Body of pancreas (tissue), 4 donors: ENCODE measurements at regions not wholly inside any gene's neighbourhood (a gene's known extent, or its start where the extent isn't known, plus 50 kb on each side); places are given as distances from the start of the nearest gene placed in this dataset.

ENCODE experiments used
- ATAC-seq: fragments of 150-250 bp; one replicate; pipeline ENCODE4 v1.9.1; 2016
- DNase-seq, 4 donors: peaks; one replicate each; pipeline ENCODE4 v3.0.0-alpha.2; 2019
- H3K27ac ChIP-seq, 4 donors: fragments of 200-600 bp; sonication (generic); 1 replicate in 3 of 4; 2 replicates in 1 of 4; pipeline versions ENCODE4 v1.5.1 to v1.6.1; 2016 to 2019; ENCODE audit warnings: mild to moderate bottlenecking in 1 of 4, mixed read lengths in 1 of 4, moderate library complexity in 1 of 4
- H3K27me3 ChIP-seq, 2 donors: fragments of 200-600 bp; sonication (generic); one replicate each; pipeline ENCODE4 v1.6.0; 2016; ENCODE audit warnings: mild to moderate bottlenecking in 1 of 2
- H3K36me3 ChIP-seq, 2 donors: fragments of 200-600 bp; sonication (generic); replicated peaks in 1 of 2; 2 replicates each; pipeline ENCODE4 v1.5.1; 2016; ENCODE audit warnings: low read depth in 2 of 2; ENCODE audit not compliant: insufficient read depth in 1 of 2
- H3K4me1 ChIP-seq: fragments of 200-600 bp; sonication (generic); one replicate; pipeline ENCODE4 v1.6.0; 2016
- H3K4me3 ChIP-seq, 2 donors: fragments of 200-600 bp; sonication (generic); 1 replicate in 1 of 2; 2 replicates in 1 of 2; pipeline ENCODE4 v1.5.1; 2016 to 2019
- H3K9me3 ChIP-seq, 3 donors: fragments of 200-600 bp; sonication (generic); 1 replicate in 2 of 3; 2 replicates in 1 of 3; pipeline ENCODE4 v1.5.1; 2016
- POLR2A ChIP-seq, 3 donors: fragments of 450-650 bp; IDR thresholded peaks; one replicate each; pipeline ENCODE4 v1.6.1; 2016; ENCODE audit warnings: antibody characterized with exemption in 3 of 3, mild to moderate bottlenecking in 2 of 3
- WGBS, 2 donors: methylation state at CpG; one replicate each; pipeline ENCODE4 v1.1.5; 2017; 5-methylcytosine and 5-hydroxymethylcytosine counted together
- intact Hi-C: fragments of 100-400 bp; cut with DNase I; formaldehyde crosslinking; loops from one replicate; pipeline ENCODE4 v1.15.1; 2023
- TF ChIP-seq, protein P1 (sequence below), 7 experiments: fragments of 450-650 bp in 4 of 7; fragments of 200-600 bp in 3 of 7; sonication (generic) in 3 of 7; IDR thresholded peaks; one replicate each; pipeline ENCODE4 v1.5.1; 2016 to 2019; ENCODE audit warnings: antibody characterized with exemption in 7 of 7

DNA sequence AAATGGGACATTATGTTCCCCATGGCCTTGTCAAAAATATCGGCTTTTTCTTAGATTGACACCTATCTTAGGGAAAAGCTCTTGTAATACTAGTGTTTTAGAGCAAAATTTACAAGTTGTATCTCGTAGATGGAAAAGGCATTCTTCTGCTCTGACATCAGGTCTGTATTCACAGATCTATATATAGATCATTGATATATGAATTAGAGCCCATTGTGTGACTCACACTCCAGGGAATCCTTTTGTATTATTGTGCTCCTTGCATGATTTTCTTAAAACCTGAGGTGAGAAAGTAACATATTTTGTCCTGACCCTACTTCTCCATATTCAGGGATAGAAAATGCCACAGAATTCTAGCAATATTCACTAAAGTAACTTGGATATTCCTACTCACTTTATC, 1160.8 kb upstream of the B3GALT2 start:
- no peaks in the 10 kb centered on the region for H3K4me1 ChIP-seq
- intact Hi-C loops: no loop called here
- ATAC-seq: no peak
- DNase-seq: no peak
- H3K36me3 ChIP-seq: no peaks in the 10 kb centered on the region
- WGBS, 2 donors: 57 to 63% methylated on average over 2 of the region's 2 CpGs
- no peaks in the 10 kb centered on the region for H3K27me3 ChIP-seq
- TF ChIP-seq, protein P1, sequence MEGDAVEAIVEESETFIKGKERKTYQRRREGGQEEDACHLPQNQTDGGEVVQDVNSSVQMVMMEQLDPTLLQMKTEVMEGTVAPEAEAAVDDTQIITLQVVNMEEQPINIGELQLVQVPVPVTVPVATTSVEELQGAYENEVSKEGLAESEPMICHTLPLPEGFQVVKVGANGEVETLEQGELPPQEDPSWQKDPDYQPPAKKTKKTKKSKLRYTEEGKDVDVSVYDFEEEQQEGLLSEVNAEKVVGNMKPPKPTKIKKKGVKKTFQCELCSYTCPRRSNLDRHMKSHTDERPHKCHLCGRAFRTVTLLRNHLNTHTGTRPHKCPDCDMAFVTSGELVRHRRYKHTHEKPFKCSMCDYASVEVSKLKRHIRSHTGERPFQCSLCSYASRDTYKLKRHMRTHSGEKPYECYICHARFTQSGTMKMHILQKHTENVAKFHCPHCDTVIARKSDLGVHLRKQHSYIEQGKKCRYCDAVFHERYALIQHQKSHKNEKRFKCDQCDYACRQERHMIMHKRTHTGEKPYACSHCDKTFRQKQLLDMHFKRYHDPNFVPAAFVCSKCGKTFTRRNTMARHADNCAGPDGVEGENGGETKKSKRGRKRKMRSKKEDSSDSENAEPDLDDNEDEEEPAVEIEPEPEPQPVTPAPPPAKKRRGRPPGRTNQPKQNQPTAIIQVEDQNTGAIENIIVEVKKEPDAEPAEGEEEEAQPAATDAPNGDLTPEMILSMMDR (IDR thresholded peaks at IDR 0.05): no peak
- no peak for TF ChIP-seq POLR2A (IDR thresholded peaks at IDR 0.05)
- no peak overlapping the region for H3K4me3 ChIP-seq
- no peaks in the 10 kb centered on the region for H3K9me3 ChIP-seq
- H3K27ac ChIP-seq: no peak overlapping the region

DNA sequence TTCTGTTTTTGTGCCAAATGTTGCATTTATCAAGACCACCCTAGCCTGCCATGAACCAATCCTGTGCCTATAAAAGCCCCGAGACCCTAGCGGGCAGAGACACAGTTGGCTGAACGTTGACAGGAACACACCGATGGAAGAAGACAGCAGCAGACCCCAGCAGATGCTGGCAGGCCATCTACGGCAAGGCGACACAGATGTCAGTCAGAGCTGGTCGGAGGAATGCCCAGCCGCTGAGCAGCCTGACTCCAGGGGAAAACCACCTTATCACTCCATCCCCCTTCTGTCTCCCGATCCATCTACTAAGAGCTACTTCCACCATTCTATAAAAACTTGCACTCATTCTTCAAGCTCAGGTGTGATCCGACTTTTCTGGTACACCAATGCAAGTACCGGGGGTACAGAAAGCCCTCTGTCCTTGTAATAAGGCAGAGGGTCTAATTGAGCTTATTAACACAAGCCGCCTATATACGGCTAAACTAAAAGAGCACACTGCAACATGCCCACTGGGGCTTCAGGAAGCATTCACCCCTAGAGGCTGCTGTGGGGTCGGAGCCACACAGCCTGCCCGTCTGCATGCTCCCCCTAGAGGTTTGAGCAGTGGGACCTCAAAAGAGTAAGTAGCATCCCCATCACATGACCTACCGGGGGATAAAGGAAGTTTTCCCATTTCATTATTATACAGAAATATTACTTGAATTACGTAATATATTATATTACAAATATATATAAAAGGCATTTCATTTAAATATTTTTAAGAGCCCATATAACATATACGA, 1156.3 kb upstream of the B3GALT2 start:
- Histone ChIP-seq H3K27ac (no peak overlapping the region), H3K27me3 (no peaks in the 10 kb centered on the region), H3K36me3 (no peaks in the 10 kb centered on the region), H3K4me3 (no peak overlapping the region), H3K4me1 (no peaks in the 10 kb centered on the region), H3K9me3 (no peaks in the 10 kb centered on the region)
- intact Hi-C loops: no loop called here
- 61 to 64% methylated on average over 18 of the region's 18 CpGs for WGBS, 2 donors
- DNase-seq: no peak
- ATAC-seq: no peak
- TF ChIP-seq, protein P1 (IDR thresholded peaks at IDR 0.05): no peak
- no peak for TF ChIP-seq POLR2A (IDR thresholded peaks at IDR 0.05)

DNA sequence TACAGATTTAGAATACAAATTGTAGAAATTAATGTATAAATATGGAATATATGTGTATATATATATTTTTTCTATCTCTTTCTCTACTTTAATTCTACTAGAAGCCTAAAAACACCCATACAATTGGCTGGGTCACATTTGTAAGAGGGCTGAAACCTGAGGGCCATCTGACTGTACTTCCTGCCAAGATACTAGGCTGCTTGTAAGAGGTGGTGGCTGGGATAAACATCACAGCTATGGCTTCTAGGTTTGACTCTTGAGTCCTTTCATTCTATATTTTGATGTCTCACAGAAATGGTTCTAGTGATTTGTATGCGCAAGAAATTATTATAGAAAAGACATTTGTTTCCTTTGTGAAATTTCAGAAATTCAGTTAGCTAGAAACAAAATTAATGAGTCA, 1155.2 kb upstream of the B3GALT2 start:
- ATAC-seq (no peak), DNase-seq (no peak)
- Histone ChIP-seq H3K27ac (no peak overlapping the region), H3K36me3 (no peaks in the 10 kb centered on the region), H3K4me3 (no peak overlapping the region), H3K4me1 (no peaks in the 10 kb centered on the region), H3K9me3 (no peaks in the 10 kb centered on the region), H3K27me3 (no peaks in the 10 kb centered on the region)
- intact Hi-C loops: no loop called here
- 90 to 100% methylated on average over 1 of the region's 1 CpG for WGBS, 2 donors
- no peak for TF ChIP-seq POLR2A (IDR thresholded peaks at IDR 0.05)

DNA sequence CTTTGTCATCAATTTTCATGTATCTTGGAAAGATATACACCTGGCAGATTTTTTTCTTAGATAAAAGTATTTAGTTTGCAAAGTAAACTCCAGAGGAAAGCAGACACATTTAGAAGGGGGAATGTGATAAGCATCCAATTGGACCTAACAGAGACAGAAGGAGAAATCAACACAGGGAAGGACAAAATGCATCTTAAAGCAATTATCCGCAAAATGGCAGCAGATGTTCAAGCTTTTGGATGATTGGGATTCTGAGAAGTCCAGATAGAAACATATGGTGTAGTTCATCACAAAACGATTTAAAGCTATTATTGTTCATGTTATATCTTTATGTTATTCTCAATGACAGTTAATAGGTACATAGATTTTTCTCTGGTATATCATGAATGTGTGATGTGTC, 1153.1 kb upstream of the B3GALT2 start:
- no peak overlapping the region for H3K27ac ChIP-seq
- TF ChIP-seq POLR2A (IDR thresholded peaks at IDR 0.05): no peak
- TF ChIP-seq, protein P1 (IDR thresholded peaks at IDR 0.05): no peak
- H3K36me3 ChIP-seq: no peaks in the 10 kb centered on the region
- ATAC-seq (no peak), DNase-seq (no peak)
- H3K4me3 ChIP-seq: no peak overlapping the region
- 44 to 45% methylated on average over 2 of the region's 2 CpGs for WGBS, 2 donors
- H3K4me1 ChIP-seq: no peaks in the 10 kb centered on the region
- no peaks in the 10 kb centered on the region for H3K27me3 ChIP-seq
- intact Hi-C loops: no loop called here
- no peaks in the 10 kb centered on the region for H3K9me3 ChIP-seq

DNA sequence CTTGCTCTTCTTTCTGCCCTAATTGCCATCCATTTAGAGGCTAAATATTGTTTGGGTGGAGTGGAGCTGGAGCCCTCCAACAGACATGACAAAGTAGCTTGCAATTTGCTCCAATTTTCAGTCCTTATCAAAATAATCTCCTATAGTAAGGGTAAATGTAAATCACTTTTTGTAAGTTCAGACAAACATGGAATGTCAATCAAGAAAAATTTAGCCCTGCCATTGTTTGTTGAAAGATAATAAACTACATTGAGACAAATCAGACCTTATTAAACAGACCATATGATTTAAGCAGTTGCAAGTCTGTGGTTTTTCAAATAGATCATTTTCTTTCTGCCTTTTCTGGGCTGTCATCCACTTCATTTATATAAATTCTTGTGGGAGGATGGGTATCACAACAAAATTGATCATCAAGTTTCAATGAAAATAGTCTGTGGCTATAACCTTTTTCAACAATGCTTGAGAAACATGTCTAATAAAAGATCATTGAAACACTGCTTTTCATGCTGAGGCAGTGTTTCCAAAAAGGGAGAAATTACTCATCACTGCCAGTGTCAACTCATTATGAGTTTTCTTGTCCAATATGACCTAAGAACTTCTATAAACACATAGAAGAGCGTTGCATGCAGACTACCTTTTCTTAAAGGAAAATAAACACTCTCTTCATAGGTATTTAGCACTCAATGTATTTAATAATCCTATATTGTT, 1152.0 kb upstream of the B3GALT2 start:
- 25 to 30% methylated on average over 1 of the region's 1 CpG for WGBS, 2 donors
- TF ChIP-seq, protein P1 (IDR thresholded peaks at IDR 0.05): no peak
- TF ChIP-seq POLR2A (IDR thresholded peaks at IDR 0.05): no peak
- ATAC-seq (no peak), DNase-seq (no peak)
- Histone ChIP-seq H3K9me3 (no peaks in the 10 kb centered on the region), H3K27me3 (no peaks in the 10 kb centered on the region), H3K36me3 (no peaks in the 10 kb centered on the region), H3K4me3 (no peak overlapping the region), H3K4me1 (no peaks in the 10 kb centered on the region), H3K27ac (no peak overlapping the region)
- intact Hi-C loops: no loop called here
